ENCODE measurements at regions not wholly inside any gene's neighbourhood (a gene's known extent, or its start where the extent isn't known, plus 50 kb on each side); places are given as distances from the start of the nearest gene placed in this dataset.

DNA sequence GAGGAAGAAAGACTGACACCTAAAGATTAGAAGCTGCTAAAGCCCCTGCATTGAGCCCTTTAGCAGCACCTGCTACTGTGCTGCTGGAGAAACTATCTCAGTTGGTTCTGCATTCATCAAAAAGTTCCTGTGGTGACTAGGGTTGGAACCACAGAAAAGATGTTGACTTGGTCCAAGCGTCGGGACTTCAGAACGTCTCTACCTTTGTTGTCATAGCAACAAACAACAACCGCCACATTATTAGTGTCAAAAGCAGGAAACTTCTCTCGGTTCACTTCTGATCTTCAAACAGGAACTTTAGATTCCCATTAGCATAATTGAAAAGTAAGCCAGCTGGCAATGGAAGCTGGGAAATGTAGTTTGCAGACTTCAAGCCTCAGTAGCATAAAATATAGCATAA lies 368.0 kb downstream of the SEC23A start:
- DNase-seq (ENCODE audit: extremely low read depth, insufficient read length), result no peak
- H3K27me3 ChIP-seq (replicated peaks; ENCODE audit: control insufficient read depth, insufficient read depth, low read length), result no peaks in the 10 kb centered on the region
- TF ChIP-seq, protein P1, sequence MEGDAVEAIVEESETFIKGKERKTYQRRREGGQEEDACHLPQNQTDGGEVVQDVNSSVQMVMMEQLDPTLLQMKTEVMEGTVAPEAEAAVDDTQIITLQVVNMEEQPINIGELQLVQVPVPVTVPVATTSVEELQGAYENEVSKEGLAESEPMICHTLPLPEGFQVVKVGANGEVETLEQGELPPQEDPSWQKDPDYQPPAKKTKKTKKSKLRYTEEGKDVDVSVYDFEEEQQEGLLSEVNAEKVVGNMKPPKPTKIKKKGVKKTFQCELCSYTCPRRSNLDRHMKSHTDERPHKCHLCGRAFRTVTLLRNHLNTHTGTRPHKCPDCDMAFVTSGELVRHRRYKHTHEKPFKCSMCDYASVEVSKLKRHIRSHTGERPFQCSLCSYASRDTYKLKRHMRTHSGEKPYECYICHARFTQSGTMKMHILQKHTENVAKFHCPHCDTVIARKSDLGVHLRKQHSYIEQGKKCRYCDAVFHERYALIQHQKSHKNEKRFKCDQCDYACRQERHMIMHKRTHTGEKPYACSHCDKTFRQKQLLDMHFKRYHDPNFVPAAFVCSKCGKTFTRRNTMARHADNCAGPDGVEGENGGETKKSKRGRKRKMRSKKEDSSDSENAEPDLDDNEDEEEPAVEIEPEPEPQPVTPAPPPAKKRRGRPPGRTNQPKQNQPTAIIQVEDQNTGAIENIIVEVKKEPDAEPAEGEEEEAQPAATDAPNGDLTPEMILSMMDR (IDR thresholded peaks at IDR 0.05; ENCODE audit: insufficient read depth, low read length, poor library complexity, severe bottlenecking), result no peak
- H3K36me3 ChIP-seq (ENCODE audit: control insufficient read depth, insufficient read depth, low read length), result no peaks in the 10 kb centered on the region
- H3K4me3 ChIP-seq (replicated peaks; ENCODE audit: low read depth, low read length), result no peak overlapping the region

DNA sequence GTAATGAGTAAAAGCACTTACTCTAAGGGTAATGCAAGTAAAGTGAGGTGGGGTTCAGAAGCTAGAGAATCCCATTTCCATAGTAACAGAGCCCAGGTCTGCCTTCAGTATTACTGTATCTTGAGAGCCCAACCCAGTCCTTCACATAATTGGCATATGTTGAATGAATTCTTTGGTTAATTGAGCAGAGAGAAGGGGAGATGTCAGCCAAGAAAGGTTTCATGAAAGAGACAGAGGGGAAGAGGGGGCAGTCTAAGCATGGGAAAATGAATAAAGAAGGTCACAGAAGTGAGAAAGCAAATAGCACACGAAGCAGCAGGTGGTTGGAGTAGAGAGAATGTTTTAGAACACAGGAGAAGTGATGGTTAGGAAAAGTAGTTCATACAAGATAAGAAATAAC lies 371.1 kb downstream of the SEC23A start:
- TF ChIP-seq, protein P1 (IDR thresholded peaks at IDR 0.05; ENCODE audit: insufficient read depth, low read length, poor library complexity, severe bottlenecking), result no peak
- Histone ChIP-seq H3K27me3 (replicated peaks; ENCODE audit: control insufficient read depth, insufficient read depth, low read length) (no peaks in the 10 kb centered on the region), H3K4me3 (replicated peaks; ENCODE audit: low read depth, low read length) (no peak overlapping the region), H3K36me3 (ENCODE audit: control insufficient read depth, insufficient read depth, low read length) (no peaks in the 10 kb centered on the region)
- no peak for DNase-seq (ENCODE audit: extremely low read depth, insufficient read length)

DNA sequence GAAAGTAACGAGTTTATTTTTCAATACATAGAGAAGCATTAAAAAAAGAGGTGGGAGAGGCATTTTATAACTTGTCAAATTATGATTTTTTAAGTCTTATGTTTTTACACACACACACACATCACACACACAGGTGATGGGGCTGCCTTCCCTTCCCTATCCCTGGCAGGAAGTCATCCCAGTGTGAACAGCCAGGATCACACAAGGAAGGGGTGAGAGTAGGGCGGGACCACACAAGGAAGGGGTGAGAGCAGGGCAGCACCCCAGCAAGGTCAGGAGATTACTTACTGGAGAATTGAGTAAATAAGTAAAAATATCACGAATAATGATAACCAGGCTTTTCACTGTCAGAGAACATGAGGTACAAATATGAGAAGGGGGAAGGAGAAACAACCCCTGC lies 372.6 kb downstream of the SEC23A start:
- no peaks in the 10 kb centered on the region for H3K36me3 ChIP-seq (ENCODE audit: control insufficient read depth, insufficient read depth, low read length)
- H3K27me3 ChIP-seq (replicated peaks; ENCODE audit: control insufficient read depth, insufficient read depth, low read length), result no peaks in the 10 kb centered on the region
- H3K4me3 ChIP-seq (replicated peaks; ENCODE audit: low read depth, low read length), result no peak overlapping the region
- TF ChIP-seq, protein P1 (IDR thresholded peaks at IDR 0.05; ENCODE audit: insufficient read depth, low read length, poor library complexity, severe bottlenecking), result no peak
- no peak for DNase-seq (ENCODE audit: extremely low read depth, insufficient read length)

DNA sequence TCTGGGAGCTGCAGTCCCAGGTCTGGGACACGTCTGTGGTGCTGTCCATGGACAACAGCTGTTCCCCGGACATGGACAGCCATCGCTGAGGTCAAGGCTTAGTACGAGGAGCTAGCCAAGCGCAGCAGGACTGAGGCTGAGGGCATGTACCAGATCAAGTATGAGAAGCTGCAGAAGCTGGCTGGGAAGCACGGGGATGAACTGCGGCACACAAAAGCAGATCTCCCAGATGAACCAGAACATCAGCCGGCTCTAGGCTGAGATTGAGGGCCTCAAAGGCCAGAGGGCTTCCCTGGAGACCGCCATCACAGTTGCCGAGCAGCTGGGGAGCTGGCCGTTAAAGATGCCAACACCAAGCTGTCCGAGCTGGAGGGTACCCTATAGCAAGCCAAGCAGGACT lies 375.3 kb downstream of the SEC23A start:
- no peak for DNase-seq (ENCODE audit: extremely low read depth, insufficient read length)
- no peaks in the 10 kb centered on the region for H3K36me3 ChIP-seq (ENCODE audit: control insufficient read depth, insufficient read depth, low read length)
- TF ChIP-seq, protein P1 (IDR thresholded peaks at IDR 0.05; ENCODE audit: insufficient read depth, low read length, poor library complexity, severe bottlenecking), result no peak
- no peaks in the 10 kb centered on the region for H3K27me3 ChIP-seq (replicated peaks; ENCODE audit: control insufficient read depth, insufficient read depth, low read length)
- H3K4me3 ChIP-seq (replicated peaks; ENCODE audit: low read depth, low read length), result no peak overlapping the region

DNA sequence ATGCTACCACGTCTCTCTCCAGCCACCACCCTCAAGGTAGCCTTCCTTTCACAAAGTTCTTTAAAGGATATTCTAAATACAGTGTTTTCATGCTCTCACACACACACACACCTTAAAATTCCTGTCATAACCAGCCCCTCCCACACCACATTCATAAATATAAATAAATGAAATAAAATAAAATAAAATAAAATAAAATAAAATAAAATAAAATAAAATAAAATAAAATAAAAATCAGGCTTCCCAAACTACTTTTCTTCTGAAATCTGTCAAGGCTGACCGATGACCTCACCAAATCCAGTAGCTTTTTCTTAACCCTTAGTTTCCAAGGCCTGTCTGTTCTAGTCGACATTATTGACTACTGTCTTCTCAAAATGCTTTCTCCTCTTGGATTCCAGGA lies 378.4 kb downstream of the SEC23A start:
- TF ChIP-seq, protein P1 (IDR thresholded peaks at IDR 0.05; ENCODE audit: insufficient read depth, low read length, poor library complexity, severe bottlenecking), result no peak
- no peak overlapping the region for H3K4me3 ChIP-seq (replicated peaks; ENCODE audit: low read depth, low read length)
- H3K36me3 ChIP-seq (ENCODE audit: control insufficient read depth, insufficient read depth, low read length), result no peaks in the 10 kb centered on the region
- DNase-seq (ENCODE audit: extremely low read depth, insufficient read length), result no peak
- no peaks in the 10 kb centered on the region for H3K27me3 ChIP-seq (replicated peaks; ENCODE audit: control insufficient read depth, insufficient read depth, low read length)

DNA sequence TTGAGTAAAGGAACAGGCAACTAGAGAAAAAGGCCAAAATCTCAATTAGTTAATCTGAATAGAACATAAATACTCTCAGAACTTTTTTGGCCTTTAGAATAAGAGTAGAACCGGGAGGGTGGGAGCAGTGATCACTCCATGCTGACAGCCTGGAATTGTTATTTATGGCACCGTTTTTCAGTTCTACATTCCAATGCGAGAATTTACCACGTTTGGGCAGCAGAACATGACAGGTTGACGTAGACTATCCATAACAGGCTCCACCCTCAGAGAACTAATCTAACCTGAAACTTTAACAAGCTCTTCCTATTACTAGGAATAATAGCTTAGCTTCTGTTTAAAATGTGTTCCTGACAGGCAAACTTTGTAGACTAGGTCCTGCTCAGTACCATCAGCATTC lies 379.1 kb downstream of the SEC23A start:
- Histone ChIP-seq H3K36me3 (ENCODE audit: control insufficient read depth, insufficient read depth, low read length) (no peaks in the 10 kb centered on the region), H3K4me3 (replicated peaks; ENCODE audit: low read depth, low read length) (no peak overlapping the region), H3K27me3 (replicated peaks; ENCODE audit: control insufficient read depth, insufficient read depth, low read length) (no peaks in the 10 kb centered on the region)
- DNase-seq (ENCODE audit: extremely low read depth, insufficient read length), result no peak
- TF ChIP-seq, protein P1 (IDR thresholded peaks at IDR 0.05; ENCODE audit: insufficient read depth, low read length, poor library complexity, severe bottlenecking), result no peak

Measured in GM06990 (cell line).